GM12878 (cell line): ENCODE measurements at regions not wholly inside any gene's neighbourhood (a gene's known extent, or its start where the extent isn't known, plus 50 kb on each side); places are given as distances from the start of the nearest gene placed in this dataset.

Experiments used
- ATAC-seq: fragments of 200-7000 bp; cut with Tn5 transposase; 3 replicates; pipeline ENCODE4 v1.9.1; 2020; ENCODE audit warnings: mild to moderate bottlenecking, moderate library complexity
- BruUV-seq: library from RNA; stranded (reverse); fragments of 400-500 nt; replicated peaks from 2 replicates; lab custom pipeline; 2021; lab: Mats Ljungman, UMichigan
- CTCF ChIA-PET: fragments of 300-600 bp; sonication (Branson Sonifier 250); formaldehyde crosslinking; extraction: SDS; loops from one replicate; lab custom pipeline; 2021; ENCODE audit warnings: inconsistent platforms; lab: Yijun Ruan, JAX
- POLR2A ChIA-PET: fragments of 350-600 bp; formaldehyde crosslinking; extraction: SDS; loops from one replicate; lab custom pipeline; 2021; ENCODE audit warnings: inconsistent platforms; lab: Charles Lee
- RAD21 ChIA-PET: fragments of 300-600 bp; sonication (Branson Sonifier 250); formaldehyde crosslinking; loops from one replicate; lab custom pipeline; 2023; ENCODE audit warnings: antibody characterized with exemption; ENCODE audit not compliant: unreplicated experiment; lab: Charles Lee
- SMC1A ChIA-PET: fragments of 300-600 bp; sonication (Branson Sonifier 250); formaldehyde crosslinking; loops from one replicate; lab custom pipeline; 2023; ENCODE audit not compliant: unreplicated experiment, uncharacterized antibody; lab: Charles Lee
- DNase-seq: peaks from one replicate; pipeline ENCODE4 v3.0.0-alpha.2; 2011; ENCODE audit warnings: low read depth, low spot score
- FAIRE-seq: peaks from 3 replicates; lab custom pipeline; 2011; peaks lifted over from hg19 to GRCh38; lab: Jason Lieb, UNC
- H2AFZ ChIP-seq: 2 replicates; pipeline ENCODE4 v1.6.0; 2011; ENCODE audit warnings: low read depth, low read length, control low read depth; ENCODE audit not compliant: control insufficient read depth
- H3K27ac ChIP-seq: 2 replicates; pipeline ENCODE4 v1.5.1; 2011; ENCODE audit warnings: control low read depth; ENCODE audit not compliant: control insufficient read depth, insufficient read depth
- H3K27me3 ChIP-seq, 2 experiments: replicated peaks in 1 of 2; 2 replicates each; pipeline versions ENCODE4 v1.6.0 to v1.6.1; 2011; ENCODE audit warnings: low read length in 1 of 2; ENCODE audit not compliant: control insufficient read depth in 2 of 2, insufficient read depth in 2 of 2
- H3K36me3 ChIP-seq, 2 experiments: 2 replicates each; pipeline ENCODE4 v1.5.1; 2011; ENCODE audit warnings: low read length in 1 of 2; ENCODE audit not compliant: control insufficient read depth in 2 of 2, insufficient read depth in 2 of 2
- H3K4me1 ChIP-seq: 2 replicates; pipeline ENCODE4 v1.6.1; 2011; ENCODE audit warnings: mild to moderate bottlenecking, low read length, moderate library complexity, mixed read lengths; ENCODE audit not compliant: control insufficient read depth, insufficient read depth
- H3K4me2 ChIP-seq: 2 replicates; pipeline ENCODE4 v1.6.0; 2011; ENCODE audit warnings: control low read depth; ENCODE audit not compliant: control insufficient read depth, insufficient read depth
- H3K4me3 ChIP-seq: fragments of 200-600 bp; sonication (generic); 2 replicates; pipeline ENCODE4 v1.5.1; 2016
- H3K79me2 ChIP-seq: 2 replicates; pipeline ENCODE4 v1.6.0; 2011; ENCODE audit warnings: low read length; ENCODE audit not compliant: control insufficient read depth, insufficient read depth
- H3K9ac ChIP-seq: 2 replicates; pipeline ENCODE4 v1.8.0; 2011; ENCODE audit warnings: low read length, control low read depth, mixed read lengths; ENCODE audit not compliant: control insufficient read depth, insufficient read depth
- H3K9me3 ChIP-seq: replicated peaks from 3 replicates; pipeline ENCODE4 v1.5.1; 2011; ENCODE audit warnings: mild to moderate bottlenecking, low read length; ENCODE audit not compliant: control insufficient read depth, insufficient read depth
- H4K20me1 ChIP-seq: 2 replicates; pipeline ENCODE4 v1.6.0; 2011; ENCODE audit not compliant: control insufficient read depth, insufficient read depth
- ASH2L ChIP-seq: fragments of 300-600, 200-600 bp; sonication (generic); IDR thresholded peaks from 2 replicates; pipeline ENCODE4 v1.6.1; 2017; ENCODE audit warnings: low read depth, mild to moderate bottlenecking, borderline replicate concordance
- CEBPB ChIP-seq, 2 experiments: fragments of 150-350 bp in 1 of 2; IDR thresholded peaks; 2 replicates each; pipeline ENCODE4 v1.6.1; 2012 to 2014; ENCODE audit warnings: low read depth in 2 of 2, low read length in 2 of 2, borderline replicate concordance in 1 of 2, inconsistent platforms in 1 of 2
- CHD4 ChIP-seq: fragments of 200-600 bp; sonication (generic); IDR thresholded peaks from 2 replicates; pipeline ENCODE4 v1.6.1; 2016; ENCODE audit warnings: mild to moderate bottlenecking
- CTCF ChIP-seq, 3 experiments: IDR thresholded peaks in 2 of 3; conservative IDR thresholded peaks in 1 of 3; 2 replicates each; pipeline ENCODE4 v1.5.1; 2011; ENCODE audit warnings: low read depth in 3 of 3, low read length in 3 of 3, mild to moderate bottlenecking in 3 of 3, control low read depth in 2 of 3, moderate library complexity in 2 of 3, inconsistent platforms in 1 of 3, mixed read lengths in 1 of 3; ENCODE audit not compliant: control insufficient read depth in 2 of 3, insufficient read depth in 1 of 3; ENCODE audit errors: extremely low read depth in 1 of 3
- ELK1 ChIP-seq: IDR thresholded peaks from 2 replicates; pipeline ENCODE4 v1.6.1; 2012; ENCODE audit warnings: low read depth, low read length, improper control_type of control experiment
- HDGF ChIP-seq: fragments of 450-650 bp; IDR thresholded peaks from 2 replicates; pipeline ENCODE4 v1.6.1; 2016; ENCODE audit warnings: antibody characterized with exemption
- KLF5 ChIP-seq: fragments of 450-650 bp; IDR thresholded peaks from 2 replicates; pipeline ENCODE4 v1.6.1; 2014; ENCODE audit warnings: mild to moderate bottlenecking; ENCODE audit not compliant: partially characterized antibody
- NFYA ChIP-seq: IDR thresholded peaks from 2 replicates; pipeline ENCODE4 v1.6.1; 2011; ENCODE audit warnings: low read depth, mild to moderate bottlenecking, low read length, improper control_type of control experiment, borderline replicate concordance
- PAX8 ChIP-seq: fragments of 450-650 bp; IDR thresholded peaks from 2 replicates; pipeline ENCODE4 v1.6.1; 2017; ENCODE audit warnings: mild to moderate bottlenecking, moderate library complexity
- RAD21 ChIP-seq: IDR thresholded peaks from 2 replicates; pipeline ENCODE4 v1.6.1; 2011; ENCODE audit warnings: mild to moderate bottlenecking, low read depth, low read length, moderate library complexity; ENCODE audit not compliant: insufficient read depth
- RAD51 ChIP-seq: fragments of 450-650 bp; IDR thresholded peaks from 2 replicates; pipeline ENCODE4 v1.6.1; 2016; ENCODE audit warnings: moderate library complexity, mild to moderate bottlenecking, inconsistent platforms
- SRF ChIP-seq, 2 experiments: IDR thresholded peaks; 2 replicates each; pipeline ENCODE4 v1.6.1; 2011; ENCODE audit warnings: low read depth in 2 of 2, low read length in 2 of 2, mild to moderate bottlenecking in 1 of 2, moderate library complexity in 1 of 2
- ZNF274 ChIP-seq: IDR thresholded peaks from one replicate; pipeline ENCODE4 v1.8.0; 2011; ENCODE audit not compliant: insufficient read length, insufficient read depth
- WGBS: methylation state at CpG from one replicate; pipeline ENCODE4 v1.1.6; 2016; ENCODE audit warnings: low lambda C conversion rate; ENCODE audit not compliant: insufficient replicate concordance, insufficient coverage; ENCODE audit errors: missing lambda C conversion rate; 5-methylcytosine and 5-hydroxymethylcytosine counted together
- in situ Hi-C: fragments of 300-500 bp; cut with MboI; formaldehyde crosslinking; loops from 9 replicates; pipeline ENCODE4 v1.14.3; 2018; ENCODE audit warnings: mixed read lengths
- intact Hi-C: fragments of 100-400 bp; cut with micrococcal nuclease; formaldehyde crosslinking; loops from one replicate; pipeline ENCODE4 v1.14.2; 2022; ENCODE audit not compliant: unreplicated experiment
- TF ChIP-seq, protein P1 (sequence below): fragments of 450-650 bp; formaldehyde crosslinking; IDR thresholded peaks from 2 replicates; pipeline ENCODE4 v1.4.0; 2020; ENCODE audit warnings: mild to moderate bottlenecking, moderate library complexity
- TF ChIP-seq, protein P2 (sequence below): fragments of 450-650 bp; IDR thresholded peaks from 2 replicates; pipeline ENCODE4 v1.6.1; 2017; ENCODE audit warnings: borderline replicate concordance

GRCh38 chr2:122277956-122278355 is 522.5 kb downstream of the TSN start (continued):
- TF ChIP-seq, protein P1, sequence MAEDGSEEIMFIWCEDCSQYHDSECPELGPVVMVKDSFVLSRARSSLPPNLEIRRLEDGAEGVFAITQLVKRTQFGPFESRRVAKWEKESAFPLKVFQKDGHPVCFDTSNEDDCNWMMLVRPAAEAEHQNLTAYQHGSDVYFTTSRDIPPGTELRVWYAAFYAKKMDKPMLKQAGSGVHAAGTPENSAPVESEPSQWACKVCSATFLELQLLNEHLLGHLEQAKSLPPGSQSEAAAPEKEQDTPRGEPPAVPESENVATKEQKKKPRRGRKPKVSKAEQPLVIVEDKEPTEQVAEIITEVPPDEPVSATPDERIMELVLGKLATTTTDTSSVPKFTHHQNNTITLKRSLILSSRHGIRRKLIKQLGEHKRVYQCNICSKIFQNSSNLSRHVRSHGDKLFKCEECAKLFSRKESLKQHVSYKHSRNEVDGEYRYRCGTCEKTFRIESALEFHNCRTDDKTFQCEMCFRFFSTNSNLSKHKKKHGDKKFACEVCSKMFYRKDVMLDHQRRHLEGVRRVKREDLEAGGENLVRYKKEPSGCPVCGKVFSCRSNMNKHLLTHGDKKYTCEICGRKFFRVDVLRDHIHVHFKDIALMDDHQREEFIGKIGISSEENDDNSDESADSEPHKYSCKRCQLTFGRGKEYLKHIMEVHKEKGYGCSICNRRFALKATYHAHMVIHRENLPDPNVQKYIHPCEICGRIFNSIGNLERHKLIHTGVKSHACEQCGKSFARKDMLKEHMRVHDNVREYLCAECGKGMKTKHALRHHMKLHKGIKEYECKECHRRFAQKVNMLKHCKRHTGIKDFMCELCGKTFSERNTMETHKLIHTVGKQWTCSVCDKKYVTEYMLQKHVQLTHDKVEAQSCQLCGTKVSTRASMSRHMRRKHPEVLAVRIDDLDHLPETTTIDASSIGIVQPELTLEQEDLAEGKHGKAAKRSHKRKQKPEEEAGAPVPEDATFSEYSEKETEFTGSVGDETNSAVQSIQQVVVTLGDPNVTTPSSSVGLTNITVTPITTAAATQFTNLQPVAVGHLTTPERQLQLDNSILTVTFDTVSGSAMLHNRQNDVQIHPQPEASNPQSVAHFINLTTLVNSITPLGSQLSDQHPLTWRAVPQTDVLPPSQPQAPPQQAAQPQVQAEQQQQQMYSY (CRISPR knock-in tag): no peak
- no peak for TF ChIP-seq PAX8
- no peak for TF ChIP-seq SRF (IDR thresholded peaks at IDR 0.05; ENCODE audit: low read depth in 2 of 2, low read length in 2 of 2)
- TF ChIP-seq HDGF: no peak
- TF ChIP-seq RAD51: no peak
- no peak for TF ChIP-seq ELK1
- no peak for TF ChIP-seq NFYA
- TF ChIP-seq ASH2L: no peak

DNA sequence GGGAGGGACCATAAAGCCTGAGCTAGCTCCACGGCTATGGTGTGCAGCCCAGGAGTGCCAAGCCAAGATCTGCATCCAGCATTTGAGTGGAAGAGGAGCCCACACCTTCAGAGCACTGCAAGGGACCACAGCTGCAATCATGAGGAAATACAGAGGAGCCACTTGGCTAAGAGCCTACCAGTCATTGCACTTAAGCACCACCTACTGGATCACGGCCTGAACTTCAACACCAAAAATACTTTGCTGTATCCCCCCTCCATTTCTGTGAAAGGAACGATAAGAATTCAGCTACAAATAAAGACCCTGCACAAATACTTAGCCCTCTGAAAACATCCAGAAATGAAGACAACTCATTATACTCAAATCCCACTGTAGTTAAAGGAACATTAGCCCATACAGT is 545.3 kb downstream of the TSN start:
- Histone ChIP-seq H3K27ac (no peak overlapping the region), H3K79me2 (no peaks in the 10 kb centered on the region), H3K4me2 (no peak overlapping the region), H4K20me1 (no peaks in the 10 kb centered on the region)
- FAIRE-seq (no peak), ATAC-seq (no peak)
- ChIA-PET CTCF (no interaction called here), SMC1A (interaction anchor here (0.8 kb wide), 1 partner anchor 47 kb away, joined by 3 read pairs; no protein-coding TSS in a partner anchor)
- TF ChIP-seq CEBPB (IDR thresholded peaks at IDR 0.05; ENCODE audit: borderline replicate concordance in 1 of 2, low read depth in 2 of 2, low read length in 2 of 2) (no peak), CTCF (IDR thresholded peaks at IDR 0.05 in 2 of 3, conservative IDR thresholded peaks at IDR 0.05 in 1 of 3; ENCODE audit: control insufficient read depth in 2 of 3, extremely low read depth in 1 of 3, insufficient read depth in 1 of 3, low read depth in 3 of 3, low read length in 3 of 3) (peak in 2 of 3 experiments; percentile 3 to 38; a peak in 2 of 6 replicates), RAD21 (peak; percentile 50; the same call in 1 of the 2 replicates), KLF5 (no peak), CHD4 (no peak), ZNF274 (no peak)
- TF ChIP-seq, protein P2, sequence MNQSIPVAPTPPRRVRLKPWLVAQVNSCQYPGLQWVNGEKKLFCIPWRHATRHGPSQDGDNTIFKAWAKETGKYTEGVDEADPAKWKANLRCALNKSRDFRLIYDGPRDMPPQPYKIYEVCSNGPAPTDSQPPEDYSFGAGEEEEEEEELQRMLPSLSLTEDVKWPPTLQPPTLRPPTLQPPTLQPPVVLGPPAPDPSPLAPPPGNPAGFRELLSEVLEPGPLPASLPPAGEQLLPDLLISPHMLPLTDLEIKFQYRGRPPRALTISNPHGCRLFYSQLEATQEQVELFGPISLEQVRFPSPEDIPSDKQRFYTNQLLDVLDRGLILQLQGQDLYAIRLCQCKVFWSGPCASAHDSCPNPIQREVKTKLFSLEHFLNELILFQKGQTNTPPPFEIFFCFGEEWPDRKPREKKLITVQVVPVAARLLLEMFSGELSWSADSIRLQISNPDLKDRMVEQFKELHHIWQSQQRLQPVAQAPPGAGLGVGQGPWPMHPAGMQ: no peak
- TF ChIP-seq, all 136 proteins: peak for 2
- Histone ChIP-seq H3K9me3 (no peaks in the 10 kb centered on the region; the same call in 2 of the 3 replicates), H3K4me3 (no peak overlapping the region), H3K36me3 (no peaks in the 10 kb centered on the region), H3K27me3 (no peaks in the 10 kb centered on the region; a peak in 1 of 4 replicates), H3K4me1 (no peaks in the 10 kb centered on the region), H2AFZ (no peak overlapping the region), H3K9ac (no peak overlapping the region)
- 23% methylated on average over 3 of the region's 3 CpGs for WGBS
- BruUV-seq: no TSS peak
- intact Hi-C loops: no loop called here
- RAD21 ChIA-PET: no interaction called here
- in situ Hi-C loops: no loop called here
- POLR2A ChIA-PET: interaction anchor here (0.5 kb wide), 1 partner anchor 513 kb away, joined by 5 read pairs; no protein-coding TSS in a partner anchor
- no peak for DNase-seq
